Fibroblast of skin of left biceps (primary cell): ENCODE measurements at regions not wholly inside any gene's neighbourhood (a gene's known extent, or its start where the extent isn't known, plus 50 kb on each side); places are given as distances from the start of the nearest gene placed in this dataset.

Experiments used
- DNase-seq, 2 experiments: peaks; one replicate each; pipeline ENCODE4 v3.0.0-alpha.2; 2013; ENCODE audit warnings: low read depth in 2 of 2

GRCh38 chr20:24899153-24899552 lies 49.9 kb upstream of the CST7 start:
- no peak for DNase-seq
